Renal cortex interstitium (tissue), 11 donors: ENCODE measurements at regions not wholly inside any gene's neighbourhood (a gene's known extent, or its start where the extent isn't known, plus 50 kb on each side); places are given as distances from the start of the nearest gene placed in this dataset.

Source experiments
- DNase-seq, 11 donors: peaks; one replicate each; pipeline ENCODE4 v3.0.0-alpha.2; 2013; ENCODE audit warnings: low read depth in 9 of 11, low spot score in 4 of 11; ENCODE audit errors: extremely low read depth in 1 of 11

DNA sequence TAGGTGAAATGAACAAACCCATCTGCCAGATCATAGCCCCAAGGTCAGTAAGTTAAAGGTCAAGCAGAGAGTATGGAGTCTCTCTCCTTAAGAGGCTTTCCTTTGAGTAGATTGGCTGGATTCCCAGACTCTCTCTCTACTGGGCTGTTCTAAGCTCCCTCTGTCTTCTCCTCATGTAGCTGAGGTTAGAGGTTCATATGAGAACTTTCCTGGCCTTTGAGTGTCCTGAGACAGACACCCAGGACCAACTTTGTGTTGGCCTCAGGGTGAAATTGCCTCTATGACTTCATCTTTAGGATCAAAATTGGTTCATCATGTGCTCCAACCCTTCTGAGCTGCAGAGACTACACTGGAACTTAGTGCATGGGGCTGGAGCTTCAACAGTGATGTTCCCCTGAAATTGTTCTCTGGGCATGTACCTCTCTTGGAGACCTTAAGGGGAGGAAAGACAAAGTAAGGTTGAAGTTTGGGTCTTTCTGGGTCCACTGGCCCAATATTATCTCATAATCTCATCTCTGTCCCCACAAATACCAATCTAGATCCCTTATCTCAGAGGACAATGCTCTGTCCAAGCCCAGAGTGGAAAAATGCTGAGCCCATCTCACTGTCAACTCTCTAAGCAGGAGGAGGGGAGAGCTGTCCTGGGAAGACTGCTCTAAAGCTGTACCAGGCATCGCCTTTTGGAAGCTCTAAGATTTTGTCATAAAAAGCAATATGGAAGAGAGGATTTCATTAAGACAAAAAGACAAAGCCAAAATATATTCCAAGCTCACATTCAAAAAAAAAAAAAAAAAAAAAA is 177.3 kb upstream of the ARL4C start:
- no peak for DNase-seq

DNA sequence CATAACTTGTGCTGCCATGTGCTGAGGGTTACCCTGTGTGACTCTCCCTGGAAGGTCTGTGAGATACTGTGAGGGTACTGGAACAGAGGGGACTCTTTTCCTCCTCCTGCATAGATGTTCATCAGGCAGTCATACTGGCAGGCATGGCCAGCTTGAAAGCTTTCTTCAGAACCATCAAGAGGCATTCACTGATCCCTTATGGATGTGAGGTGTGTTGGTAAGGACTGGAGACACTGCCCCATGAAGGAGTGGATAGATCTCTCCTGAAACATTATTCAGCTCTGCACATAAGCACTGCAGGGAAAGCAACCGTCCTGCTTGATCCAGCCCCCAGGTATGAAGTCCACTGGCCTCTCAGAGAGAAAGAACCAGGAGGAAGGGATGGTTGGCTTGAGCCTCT is 176.6 kb upstream of the ARL4C start:
- no peak for DNase-seq

GRCh38 chr2:234672498-234673150 is 175.7 kb upstream of the ARL4C start:
- no peak for DNase-seq

DNA sequence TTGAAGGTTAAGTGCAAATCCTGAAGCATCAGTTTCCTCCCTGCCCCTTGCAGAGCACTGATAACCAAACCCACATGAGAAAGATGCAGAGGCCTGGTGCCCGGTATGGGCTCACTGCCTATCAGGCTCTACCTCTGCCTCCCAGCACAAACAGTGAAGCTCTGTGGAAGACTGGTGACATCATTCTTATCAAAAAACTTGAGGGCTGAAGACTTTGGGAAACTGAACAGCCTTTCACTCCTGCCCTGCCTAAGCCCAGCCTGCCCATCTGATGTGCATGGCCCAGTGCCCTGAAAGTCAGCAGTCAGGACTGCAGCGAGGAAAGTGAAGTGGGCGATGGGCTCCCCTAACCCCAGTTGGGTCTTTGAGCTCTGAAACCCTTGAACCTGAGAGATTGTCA is 174.8 kb upstream of the ARL4C start:
- no peak for DNase-seq

DNA sequence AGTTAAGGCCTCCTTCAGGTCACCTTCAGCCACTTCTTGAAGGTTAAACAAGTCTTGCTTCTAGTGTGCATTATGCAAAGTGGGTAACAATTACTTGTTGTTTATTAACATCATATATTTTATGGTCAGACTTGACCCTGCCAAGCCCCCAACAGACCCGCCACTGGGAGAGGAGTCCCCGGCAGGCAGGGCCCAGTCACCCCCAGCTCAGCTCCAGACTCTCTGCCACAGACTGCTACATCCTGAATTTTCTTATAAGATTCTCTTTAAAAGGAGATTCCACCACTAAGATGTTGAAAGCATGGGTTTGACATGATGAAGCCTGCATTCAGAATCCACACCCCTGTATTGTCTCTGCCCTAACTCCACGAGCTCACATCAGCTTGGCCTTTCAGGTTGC is 174.3 kb upstream of the ARL4C start:
- no peak for DNase-seq

GRCh38 chr2:234670806-234671205 is 173.9 kb upstream of the ARL4C start:
- no peak for DNase-seq

- no peak for DNase-seq
These were observed 173.2 kb upstream of the ARL4C start for GRCh38 chr2:234670052-234670451.

GRCh38 chr2:234669621-234670020 is 172.7 kb upstream of the ARL4C start:
- DNase-seq = no peak

- no peak for DNase-seq
These were observed 172.1 kb upstream of the ARL4C start for GRCh38 chr2:234669001-234669400.

- DNase-seq = no peak
These were observed 170.0 kb upstream of the ARL4C start for GRCh38 chr2:234666911-234667310.

GRCh38 chr2:234665304-234665703 is 168.4 kb upstream of the ARL4C start:
- DNase-seq = no peak

GRCh38 chr2:234661849-234662248 is 165.0 kb upstream of the ARL4C start:
- DNase-seq = no peak

DNA sequence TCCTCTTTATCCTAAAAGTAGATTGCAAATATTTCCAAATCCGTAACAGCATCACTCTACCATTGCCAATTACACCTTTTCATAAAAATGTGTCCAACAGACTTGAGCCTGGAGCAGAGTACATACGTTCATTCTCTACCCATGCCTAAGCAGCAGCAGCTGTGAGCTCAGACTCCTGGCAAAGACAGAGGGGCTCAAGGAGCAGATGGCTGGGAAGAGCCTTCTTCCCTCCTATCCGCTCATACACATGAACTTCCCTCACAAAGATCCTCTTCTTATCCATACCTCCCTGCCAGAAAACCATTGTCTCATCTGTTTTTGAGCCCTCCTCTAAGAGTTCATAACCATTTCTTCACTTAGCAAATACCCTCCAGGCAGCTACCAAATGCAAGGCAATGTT is 164.3 kb upstream of the ARL4C start:
- no peak for DNase-seq

DNA sequence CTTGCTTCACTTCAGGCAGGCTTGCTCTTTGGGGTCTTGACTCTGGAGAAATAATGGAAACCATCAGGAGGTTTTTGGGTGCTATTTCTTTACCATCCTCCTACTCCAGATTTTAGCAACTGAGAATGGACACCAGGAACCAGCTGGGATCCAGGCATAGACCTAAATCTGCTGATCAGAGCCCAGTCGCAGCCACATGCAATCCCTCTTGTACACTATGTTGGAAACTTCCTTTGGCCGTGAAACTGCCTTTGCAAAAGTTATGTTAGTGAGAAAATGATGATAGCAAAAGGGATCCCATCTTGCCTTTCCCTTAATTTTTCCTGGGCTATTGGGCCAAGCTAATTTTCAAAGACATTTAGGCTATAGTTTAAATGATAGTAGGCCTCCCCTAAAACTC is 158.8 kb upstream of the ARL4C start:
- no peak for DNase-seq

- no peak for DNase-seq
These were observed 154.0 kb upstream of the ARL4C start for GRCh38 chr2:234650911-234651310.

DNA sequence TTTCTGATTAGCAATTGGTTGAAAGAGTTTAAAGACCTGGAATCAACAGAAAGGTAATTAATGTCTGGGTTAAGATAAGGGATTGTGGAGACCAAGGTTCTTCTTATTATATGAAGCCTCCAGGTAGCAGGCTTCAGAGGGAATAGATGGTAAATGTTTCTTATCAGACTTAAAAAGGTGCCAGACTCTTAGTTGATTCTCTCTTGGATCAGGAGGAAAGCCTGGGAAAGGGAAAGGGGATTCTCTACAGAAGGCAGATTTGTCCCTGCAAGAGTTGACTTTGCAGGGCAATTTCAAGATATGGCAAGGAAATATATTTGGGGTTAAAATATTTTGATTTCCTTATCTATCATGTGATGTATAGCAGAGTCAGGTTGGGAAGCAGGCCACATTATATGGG is 153.1 kb upstream of the ARL4C start:
- DNase-seq = no peak

DNA sequence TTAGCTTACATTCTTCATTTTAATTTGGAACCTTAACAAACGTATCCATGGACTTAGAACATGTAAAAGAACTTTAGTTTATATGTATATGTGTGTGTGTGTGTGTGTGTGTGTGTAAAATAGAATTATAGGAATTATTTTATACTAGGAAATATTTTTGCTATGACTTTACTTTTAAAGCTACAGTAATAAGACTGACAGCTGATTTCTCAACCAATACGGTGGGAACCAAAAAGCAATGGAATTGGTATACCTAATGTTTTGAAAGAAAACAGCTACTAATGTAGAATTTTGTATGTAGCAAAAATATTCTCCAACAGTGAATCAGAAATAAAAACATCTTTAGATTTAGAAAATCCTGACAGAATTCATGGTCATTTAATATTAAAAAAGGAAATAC is 146.5 kb upstream of the ARL4C start:
- DNase-seq = no peak

DNA sequence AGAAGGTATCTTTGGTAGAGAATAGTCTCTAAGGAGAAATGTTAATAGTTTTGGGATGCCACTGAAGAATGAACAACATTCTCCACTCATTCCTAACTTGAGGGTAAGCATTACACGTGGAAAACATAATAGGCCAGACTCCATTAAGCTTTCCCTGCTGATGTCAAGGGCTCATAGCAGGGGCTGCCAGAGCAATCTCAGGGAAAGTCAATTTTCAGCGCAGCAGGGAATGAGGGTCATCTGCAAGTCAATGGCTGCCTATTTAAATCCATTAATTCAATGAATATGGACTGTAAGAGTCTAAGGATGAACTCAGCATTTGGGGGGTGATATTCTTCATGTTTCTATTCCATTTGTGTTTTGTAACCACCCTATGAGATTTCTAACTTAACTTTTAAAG is 144.2 kb upstream of the ARL4C start:
- no peak for DNase-seq

- no peak for DNase-seq
These were observed 143.8 kb upstream of the ARL4C start for GRCh38 chr2:234640657-234641056.

GRCh38 chr2:234638966-234639365 is 142.1 kb upstream of the ARL4C start:
- DNase-seq = no peak

DNA sequence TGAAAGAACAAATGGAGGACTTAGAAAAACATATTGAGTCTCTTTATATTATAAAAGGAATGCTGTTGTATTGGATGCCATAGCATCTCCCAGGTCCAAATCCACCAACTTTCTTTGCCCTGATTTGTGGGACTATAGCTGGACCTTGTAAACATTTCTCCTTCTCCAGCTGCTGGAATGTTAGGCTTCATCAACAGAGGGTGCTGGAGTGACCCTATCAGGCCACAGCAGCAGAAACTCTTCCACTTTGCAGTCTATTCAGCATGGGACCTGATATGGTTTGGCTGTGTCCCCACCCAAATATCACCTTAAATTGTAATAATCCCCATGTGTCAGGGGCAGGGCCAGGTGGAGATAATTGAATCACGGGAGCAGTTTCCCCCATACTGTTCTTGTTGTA is 138.4 kb upstream of the ARL4C start:
- no peak for DNase-seq
